Tibial nerve (tissue), 4 donors: ENCODE measurements at regions not wholly inside any gene's neighbourhood (a gene's known extent, or its start where the extent isn't known, plus 50 kb on each side); places are given as distances from the start of the nearest gene placed in this dataset.

Experiments used
- CTCF ChIP-seq, 5 experiments: fragments of 200-600 bp in 3 of 5; fragments of 450-650 bp in 2 of 5; sonication (generic) in 3 of 5; IDR thresholded peaks; one replicate each; pipeline ENCODE4 v1.5.1; 2016 to 2019; ENCODE audit warnings: antibody characterized with exemption in 5 of 5, mild to moderate bottlenecking in 3 of 5, moderate library complexity in 2 of 5
- EP300 ChIP-seq, 2 donors: sonication (generic); formaldehyde crosslinking; IDR thresholded peaks; one replicate each; pipeline ENCODE4 v1.6.1; 2017; ENCODE audit warnings: antibody characterized with exemption in 2 of 2, mild to moderate bottlenecking in 1 of 2

GRCh38 chr7:13794581-13794980 is 194.9 kb downstream of the ETV1 start:
- no peak for TF ChIP-seq CTCF (IDR thresholded peaks at IDR 0.05)
- TF ChIP-seq EP300 (IDR thresholded peaks at IDR 0.05), result no peak
